ENCODE measurements at regions not wholly inside any gene's neighbourhood (a gene's known extent, or its start where the extent isn't known, plus 50 kb on each side); places are given as distances from the start of the nearest gene placed in this dataset.
"Not testable (repeated sequence)": the region's sequence is repeated elsewhere in the genome, so short reads cannot be mapped to it uniquely, and the experiment has no call there.

DNA sequence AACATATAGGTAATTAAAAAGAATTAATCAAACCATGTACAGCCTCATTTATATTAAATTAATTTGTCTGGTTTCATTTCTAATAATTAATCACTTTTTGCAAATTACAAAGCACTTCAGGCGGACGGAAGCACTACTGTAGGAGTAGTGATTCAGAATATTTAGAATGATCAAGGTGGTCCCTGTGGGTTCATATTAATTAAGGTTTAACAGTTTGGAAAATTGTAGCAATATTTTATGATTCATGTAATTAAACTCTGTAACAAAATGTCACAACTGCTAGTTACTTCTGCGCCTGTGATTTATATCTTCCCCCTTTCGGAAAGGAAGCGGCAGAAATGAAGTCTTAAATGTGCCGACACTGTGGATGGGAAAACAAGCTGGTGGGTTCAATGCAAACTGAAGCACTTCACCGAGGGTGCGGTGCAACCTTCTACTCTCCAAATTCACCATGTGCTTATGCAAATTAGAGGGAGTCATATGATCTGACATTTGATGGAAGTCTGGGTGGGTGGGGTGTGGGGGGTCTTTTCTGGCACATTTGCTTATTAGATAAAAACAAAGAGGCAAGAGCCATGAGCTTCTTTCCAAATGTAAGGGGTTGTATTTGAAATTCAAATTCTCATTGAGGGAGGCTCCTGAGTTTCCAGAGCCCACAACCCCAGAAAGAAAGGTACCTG lies 679.4 kb downstream of the TOX3 start:
- no peak for DNase-seq (ENCODE audit: low read depth)

DNA sequence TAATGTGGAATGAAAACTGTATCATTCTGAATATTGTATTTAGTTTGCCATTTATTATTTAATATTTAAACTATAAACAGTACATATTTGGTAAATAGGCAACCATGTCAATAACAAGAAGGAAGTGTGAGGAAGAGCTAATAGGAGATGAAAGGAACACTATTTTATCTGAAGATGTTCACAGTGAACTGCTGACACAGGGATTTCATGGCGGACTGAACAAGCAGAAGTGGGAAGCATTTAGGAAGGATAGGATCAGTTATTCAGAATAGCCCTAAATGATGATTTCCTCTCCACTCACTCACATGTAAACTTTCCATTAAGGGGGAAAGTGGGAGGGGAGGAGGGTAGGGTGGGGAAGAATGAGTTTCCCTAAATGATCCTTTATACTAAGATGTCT lies 682.4 kb downstream of the TOX3 start:
- no peak for DNase-seq (ENCODE audit: low read depth)

DNA sequence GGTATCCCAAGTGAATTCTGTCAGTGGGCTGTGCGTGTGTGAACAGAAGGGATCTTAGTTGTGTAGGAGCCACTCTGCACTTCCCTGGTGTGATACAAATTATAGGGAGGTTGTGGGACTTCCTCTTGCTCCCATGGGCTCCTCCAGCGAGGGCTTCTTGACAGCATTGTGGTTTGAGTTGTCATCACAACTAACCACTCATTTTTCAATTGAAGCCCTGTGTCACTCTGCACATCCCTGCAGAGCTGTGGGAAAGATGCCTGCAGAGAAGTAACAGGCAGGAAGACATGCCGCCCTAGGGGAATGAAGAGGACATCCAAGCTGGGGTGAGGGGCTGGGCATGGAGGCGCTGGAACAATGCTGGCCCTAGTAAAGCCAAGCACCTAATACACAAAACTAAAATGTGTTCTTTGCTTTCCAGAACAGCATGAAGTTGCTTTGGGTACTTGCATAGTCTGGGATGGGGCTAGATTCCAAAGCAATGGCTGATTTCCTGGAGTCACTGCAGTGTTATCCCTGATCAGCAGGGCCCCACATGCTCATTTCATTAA lies 692.5 kb downstream of the TOX3 start:
- DNase-seq (ENCODE audit: low read depth) = peak; percentile 40

DNA sequence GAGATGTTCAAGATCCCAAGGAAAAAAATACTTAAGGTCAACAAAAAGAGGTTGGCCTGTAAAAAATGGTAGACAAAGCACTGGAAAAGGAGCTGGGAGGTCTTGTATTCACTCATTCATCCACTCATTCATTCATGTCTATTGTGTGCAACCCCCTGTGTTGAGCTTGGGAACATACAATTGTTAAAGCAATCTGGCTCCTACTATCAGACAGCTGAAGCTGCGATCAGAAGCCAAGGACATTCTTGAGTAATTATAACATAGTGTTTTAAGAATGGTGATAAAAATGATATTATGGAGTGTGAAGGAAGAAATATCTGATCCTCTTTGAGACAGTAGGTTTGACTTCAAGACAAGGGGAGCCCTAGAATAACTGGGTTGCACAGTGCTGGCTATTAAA lies 693.4 kb downstream of the TOX3 start:
- DNase-seq (ENCODE audit: low read depth) = no peak

DNA sequence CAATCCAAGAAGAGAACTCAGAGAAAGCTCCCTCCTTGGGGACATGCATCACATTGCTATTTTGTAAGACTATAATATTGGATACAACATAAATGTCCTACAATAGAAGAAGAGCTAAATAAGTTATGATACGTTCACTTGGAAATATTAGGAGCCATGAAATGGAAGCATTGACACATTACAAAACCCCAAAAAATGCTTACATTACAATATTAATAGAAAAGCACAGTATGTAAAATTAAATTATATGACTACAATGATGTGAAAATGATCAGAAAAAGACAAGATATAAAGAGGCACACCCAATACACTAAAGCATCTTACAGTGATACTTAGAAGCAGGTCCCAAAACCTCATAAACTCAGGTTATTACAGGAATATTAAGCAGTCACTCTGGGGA lies 694.1 kb downstream of the TOX3 start:
- DNase-seq (ENCODE audit: low read depth) = no peak

DNA sequence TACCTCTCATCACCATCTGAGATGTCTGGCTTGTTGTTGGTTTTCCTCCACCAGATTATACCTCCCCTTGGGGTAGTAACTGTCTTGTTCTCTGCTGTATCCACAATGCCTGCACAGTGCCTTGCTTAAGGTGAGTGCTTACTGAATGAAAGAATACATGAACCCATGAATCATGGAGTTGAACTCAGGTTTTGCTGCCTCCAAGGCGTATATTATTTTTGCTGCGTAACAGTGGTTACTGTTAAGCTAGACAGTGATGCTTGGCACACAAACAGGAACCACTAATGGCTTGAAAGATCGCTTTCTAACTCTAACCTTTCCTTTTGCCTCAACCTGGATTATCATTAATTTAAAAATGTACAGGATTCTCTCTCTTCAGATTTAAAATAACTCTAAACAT lies 695.8 kb downstream of the TOX3 start:
- DNase-seq (ENCODE audit: low read depth) = no peak

DNA sequence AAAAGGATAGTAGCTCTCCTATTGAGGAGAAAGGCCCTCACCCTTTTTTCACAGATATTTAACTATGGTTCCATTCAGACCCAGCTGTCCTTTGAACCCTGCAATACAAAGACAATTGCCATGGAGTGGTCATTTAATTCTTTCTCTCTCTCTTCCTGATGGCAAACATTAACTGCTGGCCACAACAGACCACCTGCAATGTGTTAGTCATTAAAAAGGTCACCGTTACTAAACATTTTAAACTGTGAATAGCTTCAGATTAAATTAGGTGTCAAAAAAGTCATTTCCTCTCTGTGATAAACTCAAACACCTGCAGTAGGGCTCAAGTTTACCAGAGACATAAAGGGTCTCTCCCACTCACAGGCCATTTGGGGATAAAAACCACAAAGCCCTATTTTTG lies 697.2 kb downstream of the TOX3 start:
- no peak for DNase-seq (ENCODE audit: low read depth)

DNA sequence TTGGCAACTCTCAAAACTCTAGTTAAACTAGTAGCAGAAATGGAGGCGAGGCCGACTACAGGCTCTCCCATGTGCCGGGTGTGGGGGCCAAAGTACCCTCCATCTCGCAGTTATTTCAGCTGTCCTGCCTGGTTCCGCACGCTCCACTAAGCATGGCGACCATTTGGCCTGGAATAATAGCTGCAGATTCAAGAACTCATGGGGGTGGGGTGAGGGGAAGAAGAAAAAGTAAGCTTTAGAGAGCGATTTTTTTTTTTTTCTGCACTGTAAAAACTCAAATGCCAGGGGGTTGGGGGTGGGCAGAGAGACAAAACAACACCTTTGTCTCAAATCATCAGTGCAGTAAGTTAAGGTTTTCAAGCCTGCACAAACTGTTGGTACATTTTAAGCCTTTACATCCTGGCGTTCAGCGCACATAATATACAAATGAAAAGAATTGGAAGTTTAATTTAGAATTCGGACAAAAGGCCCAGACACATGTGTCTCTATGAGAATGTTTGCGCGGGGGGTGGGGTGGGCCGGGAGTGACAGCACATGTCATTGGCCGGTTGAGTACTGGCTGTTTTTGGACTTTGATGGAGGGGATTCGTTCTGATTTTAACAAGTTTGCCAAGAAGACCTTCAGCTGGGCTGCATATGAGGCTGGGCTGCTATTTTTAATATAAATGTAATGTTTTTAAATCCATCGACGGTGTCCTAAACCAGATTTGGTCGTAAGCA lies 694.7 kb upstream of the SALL1 start:
- DNase-seq (ENCODE audit: low read depth) = no peak

DNA sequence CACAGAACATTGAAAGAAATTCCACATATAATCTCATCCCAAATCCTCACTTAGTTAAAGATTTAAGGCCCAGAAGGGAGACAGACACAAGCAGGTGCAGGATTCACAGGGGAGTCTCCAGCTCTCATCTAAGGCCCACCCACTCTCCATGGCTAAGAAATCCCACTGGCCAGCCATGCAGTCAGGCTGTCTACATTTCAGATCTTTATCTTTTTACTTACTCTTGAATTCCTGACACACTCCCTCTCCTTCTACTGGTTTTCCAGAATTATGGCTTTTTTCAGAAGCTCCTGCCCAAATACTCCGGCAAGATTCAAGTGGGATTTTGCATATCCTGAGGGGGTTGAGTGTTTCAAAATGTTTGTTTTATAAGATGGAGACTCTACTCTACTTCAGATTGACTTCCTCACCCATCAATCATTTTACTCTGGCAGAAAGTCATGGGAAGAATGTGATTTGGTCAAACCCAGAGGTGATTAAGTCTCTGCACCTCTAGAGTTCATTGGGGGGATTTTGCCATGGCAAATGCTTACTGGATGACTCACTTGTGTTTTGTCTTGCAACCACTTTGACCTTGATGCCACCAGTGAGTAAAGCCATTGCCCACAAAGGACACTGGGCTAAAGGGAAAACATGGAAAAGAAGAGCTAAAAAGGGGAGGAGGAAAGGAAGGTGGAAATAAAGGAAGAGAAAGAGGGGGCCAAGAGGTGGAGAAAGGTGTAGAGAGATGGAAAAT lies 688.8 kb upstream of the SALL1 start:
- DNase-seq (ENCODE audit: low read depth) = peak; percentile 64

DNA sequence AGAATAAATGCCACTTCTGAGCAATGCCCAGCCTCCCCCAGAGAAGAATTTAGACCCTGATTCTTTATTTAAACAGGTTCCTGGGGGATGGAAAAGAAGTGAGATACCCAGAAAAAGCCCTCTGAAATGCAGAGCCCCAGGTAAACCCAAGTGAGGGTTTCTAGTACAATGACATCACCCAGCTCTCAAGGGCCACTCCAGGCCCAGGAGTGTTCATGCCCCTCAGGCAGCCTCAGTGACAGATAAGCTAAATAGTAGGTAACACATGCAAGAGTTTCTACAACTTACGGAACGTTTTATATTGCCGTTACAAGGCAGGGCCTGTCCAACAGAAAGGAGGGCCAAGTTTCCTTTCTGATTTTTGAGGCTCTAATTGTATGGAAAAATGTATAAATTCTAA lies 683.7 kb upstream of the SALL1 start:
- DNase-seq (ENCODE audit: low read depth) = no peak

DNA sequence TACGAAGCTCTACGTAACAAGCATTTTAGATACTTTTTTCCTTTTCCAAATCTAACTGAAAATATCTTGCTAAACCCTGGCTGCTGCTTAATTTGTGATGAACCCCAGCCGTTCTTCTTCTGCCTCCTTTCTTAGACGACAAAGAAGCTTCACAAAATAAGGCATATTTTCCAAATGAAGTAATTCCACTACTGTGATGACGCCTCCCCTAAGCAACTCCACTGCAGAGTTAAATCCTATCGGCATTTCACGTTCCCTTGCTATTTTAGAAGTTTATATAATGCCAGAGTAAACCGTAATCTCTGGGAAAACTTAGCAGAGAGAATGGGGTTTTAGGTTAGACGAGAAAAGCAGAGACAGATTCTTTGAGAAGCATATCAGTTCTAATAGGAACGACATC lies 683.1 kb upstream of the SALL1 start:
- no peak for DNase-seq (ENCODE audit: low read depth)

DNA sequence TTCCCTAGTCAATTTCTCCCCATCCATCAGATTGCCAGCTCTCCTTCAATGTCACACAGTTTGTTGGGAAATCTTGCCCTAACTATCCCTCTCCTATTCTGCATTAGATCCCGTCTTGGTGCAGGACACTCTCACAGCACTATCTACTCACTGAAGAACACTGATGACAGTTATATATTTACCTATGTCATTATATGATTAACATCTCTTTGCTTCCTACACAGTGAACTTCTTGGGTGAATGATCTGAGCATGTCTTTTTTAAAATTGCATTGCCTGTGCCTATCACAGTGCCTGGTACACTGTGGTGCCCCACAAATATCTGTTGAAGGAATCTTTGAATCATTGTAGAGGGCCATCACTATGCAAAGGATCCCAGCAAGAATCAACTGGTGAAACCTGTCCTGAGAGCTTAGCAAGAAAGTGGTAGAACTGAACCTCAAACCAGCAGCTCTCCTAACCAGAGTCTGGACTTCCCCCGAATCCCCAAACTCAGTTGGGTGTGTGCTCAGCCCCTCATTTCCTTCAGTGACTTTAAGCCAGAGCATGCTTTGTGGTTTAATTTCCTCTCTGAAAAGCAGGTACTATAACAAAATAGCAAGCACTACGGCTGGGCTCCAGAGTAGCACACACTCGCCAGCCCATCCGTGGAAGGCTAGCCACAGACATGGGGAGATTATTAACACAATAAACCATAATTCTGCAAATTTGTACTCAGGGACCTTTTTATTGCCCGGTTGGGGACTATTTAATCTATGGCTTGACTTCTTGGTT lies 680.7 kb upstream of the SALL1 start:
- DNase-seq (ENCODE audit: low read depth) = no peak

DNA sequence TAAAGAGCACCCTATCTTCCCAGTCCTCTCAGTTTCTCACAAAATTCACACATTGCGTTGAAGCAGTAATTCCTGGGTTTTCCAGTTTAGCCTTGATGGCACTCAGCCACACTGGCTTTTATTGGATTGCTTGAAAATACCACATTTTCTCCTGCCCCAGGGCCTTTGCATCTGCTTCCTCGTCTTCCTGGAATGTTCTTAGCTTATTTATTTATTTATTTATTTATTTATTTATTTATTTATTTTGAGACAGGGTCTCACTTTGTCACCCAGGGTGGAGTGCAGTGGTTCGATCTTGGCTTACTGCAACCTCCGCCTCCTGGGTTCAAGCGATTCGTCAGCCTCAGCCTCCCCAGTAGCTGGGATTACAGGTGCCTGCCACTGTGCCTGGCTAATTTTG lies 680.0 kb upstream of the SALL1 start:
- DNase-seq (ENCODE audit: low read depth) = not testable (repeated sequence)

DNA sequence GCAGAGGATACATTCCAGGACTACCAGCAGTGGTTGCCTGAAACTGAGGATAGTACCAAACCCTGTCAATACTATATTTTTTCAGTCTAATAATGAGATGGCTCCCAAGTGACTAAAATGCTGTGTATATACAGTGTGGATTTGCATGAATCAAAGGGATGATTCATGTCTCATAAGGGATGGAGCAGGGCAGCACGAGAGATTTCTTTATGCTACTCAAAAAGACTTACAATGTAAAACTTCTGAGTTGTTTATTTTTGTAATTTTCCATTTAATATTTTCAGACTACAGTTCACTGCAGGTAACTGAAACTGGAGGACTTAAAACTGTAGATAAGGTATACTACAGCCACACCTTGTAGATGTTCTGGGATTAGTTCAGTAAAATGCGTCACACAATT lies 674.7 kb upstream of the SALL1 start:
- no peak for DNase-seq (ENCODE audit: low read depth)

DNA sequence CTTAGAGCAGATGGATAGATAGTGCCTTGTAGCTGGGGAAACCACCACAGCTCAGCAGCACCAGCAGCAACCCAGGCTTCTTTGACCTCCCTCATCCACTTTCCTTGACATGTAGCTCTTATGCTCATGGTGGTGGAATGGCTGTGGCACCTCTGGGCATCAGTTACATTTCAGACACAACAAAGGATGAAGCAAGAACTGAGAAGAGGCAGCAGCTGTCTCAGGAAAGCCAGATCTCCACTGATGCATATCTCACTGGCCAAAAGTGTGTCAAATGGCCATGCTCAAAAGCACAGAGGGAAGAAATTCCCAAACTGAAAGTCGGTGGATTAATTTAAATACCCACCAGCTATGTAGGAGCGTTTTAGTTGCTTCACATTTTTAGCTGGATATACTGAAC lies 671.4 kb upstream of the SALL1 start:
- DNase-seq (ENCODE audit: low read depth) = peak; percentile 32

DNA sequence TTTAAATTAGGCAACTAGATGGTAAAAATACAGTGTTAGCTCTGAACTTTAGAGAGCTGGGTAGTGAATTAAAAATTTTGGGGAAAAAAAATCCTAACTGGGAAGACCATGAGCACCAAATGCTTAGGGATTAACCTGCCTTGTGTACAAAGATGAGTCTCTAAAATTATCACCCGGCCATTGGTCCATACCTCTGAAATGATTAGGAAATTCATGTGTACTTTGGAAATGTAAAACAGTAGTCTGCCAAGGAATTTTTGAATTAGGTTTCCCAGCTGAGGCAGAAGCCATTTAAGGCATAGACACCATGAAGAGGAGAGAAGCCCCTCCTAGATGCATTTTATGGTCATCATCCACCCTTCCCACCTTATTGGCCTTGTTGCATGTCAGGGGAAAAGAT lies 670.5 kb upstream of the SALL1 start:
- DNase-seq (ENCODE audit: low read depth) = no peak

DNA sequence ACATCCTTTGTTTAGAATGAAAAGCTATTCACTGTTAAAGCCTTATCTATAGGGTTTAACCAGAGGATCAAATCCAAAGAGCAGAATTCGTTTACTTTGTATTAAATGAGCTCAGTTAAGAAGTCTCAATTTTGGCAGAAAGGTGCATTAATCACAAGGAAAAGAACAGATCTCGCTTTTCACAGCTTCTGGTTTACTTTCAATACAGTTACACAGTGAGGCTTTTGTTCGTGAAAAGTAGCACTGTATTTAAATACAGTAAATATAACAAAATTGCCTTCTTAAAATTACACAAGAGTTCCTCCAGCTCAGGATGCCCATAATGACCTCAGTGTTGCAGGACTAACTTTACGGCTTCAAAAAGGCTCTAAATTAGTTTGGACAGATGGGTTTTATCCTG lies 669.1 kb upstream of the SALL1 start:
- DNase-seq (ENCODE audit: low read depth) = no peak

DNA sequence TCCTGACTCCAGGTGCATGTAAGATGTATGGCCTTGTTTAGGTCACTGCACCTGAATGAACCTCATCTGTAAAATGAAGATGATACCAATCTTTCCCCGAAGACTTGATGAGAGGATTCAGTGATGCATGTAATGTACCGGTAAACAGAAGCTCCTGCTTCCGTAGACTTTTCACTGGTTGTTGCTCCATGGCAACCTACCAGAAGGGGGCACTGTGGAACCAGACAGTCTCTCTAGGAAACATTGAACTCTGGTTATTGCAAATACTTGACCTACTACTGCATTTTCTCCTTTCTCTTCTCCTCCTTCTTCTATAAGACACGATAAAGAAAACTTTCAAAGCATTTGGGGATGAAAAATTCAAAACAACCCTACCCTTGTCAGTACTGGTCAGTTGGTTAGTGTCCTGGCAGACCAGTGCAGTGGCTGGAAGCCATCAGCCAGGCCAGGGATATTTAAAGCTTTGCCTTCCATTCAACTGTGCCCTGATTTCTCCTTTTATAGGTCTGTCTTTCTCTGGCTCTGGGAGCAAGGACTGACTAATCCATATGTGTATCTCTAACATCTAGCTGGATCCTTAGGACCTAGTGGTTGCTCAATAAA lies 667.4 kb upstream of the SALL1 start:
- peak; percentile 75 for DNase-seq (ENCODE audit: low read depth)

DNA sequence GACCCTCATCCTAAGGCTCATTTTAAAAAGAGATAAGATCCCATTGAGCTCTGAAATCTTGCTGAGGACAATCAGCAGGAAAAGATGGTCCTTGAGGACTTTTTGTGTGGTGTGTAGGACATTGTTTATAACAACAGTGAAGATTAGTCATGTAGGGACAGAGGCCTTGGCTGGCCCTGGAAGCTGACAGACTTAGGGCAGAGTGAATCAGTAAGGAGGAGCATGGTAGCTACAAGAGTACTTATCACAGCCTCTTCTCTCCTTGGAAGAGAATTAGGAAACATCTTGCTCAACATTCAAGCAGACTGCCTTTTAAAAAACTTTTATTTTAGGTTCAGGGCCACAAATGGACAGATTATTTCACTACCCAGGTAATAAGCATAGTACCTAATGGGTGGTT lies 665.9 kb upstream of the SALL1 start:
- DNase-seq (ENCODE audit: low read depth) = no peak

DNA sequence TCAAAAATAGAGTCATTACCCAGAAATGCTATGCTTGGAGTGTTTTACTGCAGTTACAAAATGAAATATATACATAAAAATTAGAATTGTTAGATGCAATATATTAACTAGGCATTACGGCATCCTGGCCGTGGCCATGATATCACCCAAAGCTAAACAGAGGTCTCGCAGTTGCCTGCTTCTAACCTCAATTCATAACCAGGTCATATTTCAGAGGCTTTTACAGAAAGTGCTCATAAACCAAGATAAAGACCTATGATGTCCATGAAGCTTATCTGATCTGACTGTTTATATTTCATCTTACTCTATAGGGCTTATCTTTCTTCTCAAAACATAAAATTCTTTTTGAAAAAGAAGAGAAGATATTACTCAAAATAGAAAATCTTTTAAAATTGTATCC lies 664.5 kb upstream of the SALL1 start:
- DNase-seq (ENCODE audit: low read depth) = no peak

DNA sequence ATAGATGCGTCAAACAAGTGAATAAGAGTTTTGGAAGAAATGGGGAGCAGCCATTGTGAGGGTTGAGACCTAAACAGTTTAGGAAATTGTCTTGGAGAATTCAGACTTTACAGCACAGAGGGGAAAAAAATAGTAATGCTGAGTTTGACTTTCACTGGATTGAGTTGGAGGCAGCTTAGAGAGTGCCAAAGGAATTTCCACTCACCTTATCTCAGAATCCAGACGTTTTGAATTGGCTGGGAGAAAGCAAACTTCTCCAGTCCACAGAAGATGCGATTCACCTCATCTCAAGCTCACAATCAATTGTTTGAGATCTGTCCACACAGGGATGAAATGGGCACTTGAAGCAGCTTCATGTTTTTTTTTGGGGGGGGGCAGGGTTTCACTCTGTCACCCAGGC lies 663.5 kb upstream of the SALL1 start:
- no peak for DNase-seq (ENCODE audit: low read depth)

Measured in myocyte (in vitro differentiated cells).